NT2/D1 (cell line): ENCODE measurements at regions not wholly inside any gene's neighbourhood (a gene's known extent, or its start where the extent isn't known, plus 50 kb on each side); places are given as distances from the start of the nearest gene placed in this dataset.

Source experiments
- YY1 ChIP-seq: IDR thresholded peaks from 2 replicates; pipeline ENCODE4 v1.6.1; 2011; ENCODE audit not compliant: insufficient read length, insufficient read depth
- ZNF274 ChIP-seq: IDR thresholded peaks from 2 replicates; pipeline ENCODE4 v1.6.1; 2011; ENCODE audit warnings: mild to moderate bottlenecking, low read depth, low read length

- TF ChIP-seq ZNF274 (no peak), YY1 (no peak)
These were observed 106.5 kb downstream of the TEX26 start for GRCh38 chr13:31038834-31039552.
